GM23338 (cell line): ENCODE measurements at regions not wholly inside any gene's neighbourhood (a gene's known extent, or its start where the extent isn't known, plus 50 kb on each side); places are given as distances from the start of the nearest gene placed in this dataset.

Experiments
- CTCF ChIP-seq, 2 experiments: fragments of 200-600 bp in 1 of 2; sonication (generic) in 1 of 2; conservative IDR thresholded peaks; 2 replicates each; pipeline versions ENCODE4 v1.5.1 to v1.6.1; 2016 to 2017; ENCODE audit warnings: antibody characterized with exemption in 2 of 2, low read depth in 2 of 2, mild to moderate bottlenecking in 2 of 2, moderate library complexity in 1 of 2
- ETS1 ChIP-seq: IDR thresholded peaks from 2 replicates; pipeline ENCODE4 v1.6.1; 2016; ENCODE audit warnings: antibody characterized with exemption
- EZH2 ChIP-seq: fragments of 200-600 bp; sonication (generic); IDR thresholded peaks from one replicate; pipeline ENCODE4 v1.8.0; 2017; ENCODE audit warnings: antibody characterized with exemption, mild to moderate bottlenecking, low read depth; ENCODE audit not compliant: unreplicated experiment
- EZH2phosphoT487 ChIP-seq: fragments of 200-600 bp; sonication (generic); IDR thresholded peaks from one replicate; pipeline ENCODE4 v1.8.1; 2018; ENCODE audit warnings: antibody characterized with exemption; ENCODE audit not compliant: unreplicated experiment
- JUNB ChIP-seq: IDR thresholded peaks from one replicate; pipeline ENCODE4 v1.6.1; 2016; ENCODE audit warnings: antibody characterized with exemption; ENCODE audit not compliant: unreplicated experiment
- NANOG ChIP-seq: IDR thresholded peaks from 2 replicates; pipeline ENCODE4 v1.6.1; 2016; ENCODE audit warnings: antibody characterized with exemption, borderline replicate concordance
- POLR2AphosphoS5 ChIP-seq: IDR thresholded peaks from 2 replicates; pipeline ENCODE4 v1.6.1; 2016; ENCODE audit warnings: antibody characterized with exemption, low read depth
- ZNF114 ChIP-seq: fragments of 250-450 bp; sonication (Bioruptor Pico); IDR thresholded peaks from 2 replicates; pipeline ENCODE4 v1.5.0; 2020; ENCODE audit warnings: mild to moderate bottlenecking, moderate library complexity

- TF ChIP-seq CTCF (conservative IDR thresholded peaks at IDR 0.05; ENCODE audit: low read depth in 2 of 2) (no peak), EZH2phosphoT487 (no peak), ZNF114 (CRISPR knock-in tag) (no peak), NANOG (no peak), EZH2 (no peak), ETS1 (no peak), JUNB (no peak), POLR2AphosphoS5 (no peak)
Observed at GRCh38 chr4:111934314-111934713, 210.9 kb upstream of the FAM241A start.
